DMS153 (cell line): ENCODE measurements at regions not wholly inside any gene's neighbourhood (a gene's known extent, or its start where the extent isn't known, plus 50 kb on each side); places are given as distances from the start of the nearest gene placed in this dataset.
"Not testable (repeated sequence)": the region's sequence is repeated elsewhere in the genome, so short reads cannot be mapped to it uniquely, and the experiment has no call there.

Source experiments
- DNase-seq: peaks from one replicate; lab custom pipeline; 2025; lab: John Stamatoyannopoulos, UW

DNA sequence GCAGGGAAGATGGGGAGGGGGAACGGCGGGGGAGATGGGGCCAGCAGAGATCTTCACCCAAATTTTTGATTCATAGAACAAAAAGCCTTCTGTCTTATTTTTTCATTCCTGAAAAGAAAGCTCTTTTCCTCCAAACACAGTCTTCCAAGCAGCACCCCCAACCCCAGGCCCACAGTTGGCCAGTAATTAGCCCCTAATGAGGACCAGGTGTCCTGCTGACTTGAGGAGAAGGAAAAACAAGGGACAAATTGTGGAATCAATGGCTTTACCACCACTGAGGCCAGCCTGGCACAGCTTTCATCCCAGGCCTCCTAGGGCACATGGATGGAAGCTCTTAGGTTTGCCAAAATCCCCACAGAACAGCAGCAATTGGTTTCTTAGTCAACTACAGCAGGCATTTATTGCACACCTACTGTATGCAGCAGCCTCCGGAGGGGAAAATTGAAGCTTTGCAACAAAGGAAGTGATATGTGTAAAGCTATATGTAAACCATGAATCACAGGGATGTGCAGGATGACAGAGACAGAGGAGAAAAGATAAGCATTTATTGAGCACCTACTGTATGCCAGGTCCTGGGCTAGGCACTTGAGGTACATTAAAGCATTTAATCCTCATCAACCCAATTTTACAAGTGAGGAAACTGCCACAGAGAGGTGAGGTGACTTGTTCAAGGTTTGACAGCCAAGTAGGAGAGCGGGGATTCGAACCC is 199.5 kb downstream of the TBC1D2B start:
- no peak for DNase-seq

- not testable (repeated sequence) for DNase-seq
Measured at GRCh38 chr15:77876107-77876820, 201.2 kb downstream of the TBC1D2B start.

GRCh38 chr15:77875066-77875721 is 202.3 kb downstream of the TBC1D2B start:
- DNase-seq, result not testable (repeated sequence)

DNA sequence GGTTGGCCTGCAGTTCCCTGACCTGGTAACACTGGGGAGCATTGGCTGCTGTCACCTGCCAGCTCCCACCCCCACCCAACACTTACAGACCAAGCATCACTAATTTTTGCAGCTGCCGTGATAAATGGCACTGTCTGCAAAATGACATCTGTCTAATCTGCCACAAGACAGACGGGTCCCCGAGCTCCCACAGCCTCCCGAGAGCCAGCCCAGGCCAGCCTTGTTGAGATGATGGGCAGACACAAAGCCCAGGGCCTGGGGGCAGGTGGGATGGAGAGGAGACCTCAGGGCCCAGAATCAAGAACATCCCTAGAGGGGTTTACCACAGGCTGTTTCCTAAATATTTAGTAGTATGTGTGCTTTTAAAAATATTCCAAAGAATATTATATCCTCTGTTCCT is 203.4 kb downstream of the TBC1D2B start:
- DNase-seq, result no peak

GRCh38 chr15:77872521-77873425 is 204.7 kb downstream of the TBC1D2B start:
- DNase-seq, result not testable (repeated sequence)

- no peak for DNase-seq
Measured at GRCh38 chr15:77871852-77872371, 205.6 kb downstream of the TBC1D2B start.

- DNase-seq, result no peak
Measured at GRCh38 chr15:77870195-77871065, 207.1 kb downstream of the TBC1D2B start.

GRCh38 chr15:77869021-77869895 is 208.3 kb downstream of the TBC1D2B start:
- DNase-seq, result no peak

DNA sequence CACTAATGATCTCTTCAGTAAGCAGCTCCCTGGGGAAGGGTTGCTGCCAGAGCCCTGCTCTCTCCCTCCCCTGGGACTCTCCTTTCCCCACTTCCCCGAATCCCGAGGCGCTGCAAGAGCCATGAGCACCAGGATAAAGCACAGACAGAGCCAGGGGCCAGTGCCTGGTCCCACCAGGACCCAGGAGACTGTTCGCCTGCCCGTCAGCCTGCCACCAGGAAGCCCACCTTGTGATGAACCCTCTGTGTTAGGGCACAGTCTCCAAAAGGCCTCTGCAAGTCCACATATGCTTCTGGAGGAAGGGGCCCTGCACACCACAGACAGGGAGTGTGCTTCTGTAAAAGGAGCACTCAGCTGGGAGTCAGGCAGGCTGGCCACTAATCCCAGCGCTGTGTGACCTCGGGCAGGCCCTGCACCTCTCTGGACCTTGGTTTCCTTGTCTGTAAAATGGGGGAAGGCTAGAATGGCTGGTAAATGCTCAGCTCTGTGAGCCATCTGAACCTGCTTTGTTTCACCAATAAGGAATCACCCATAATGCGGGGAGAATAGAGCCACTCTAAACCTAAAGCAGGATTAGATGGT is 209.4 kb downstream of the TBC1D2B start:
- peak; percentile 25 for DNase-seq

DNA sequence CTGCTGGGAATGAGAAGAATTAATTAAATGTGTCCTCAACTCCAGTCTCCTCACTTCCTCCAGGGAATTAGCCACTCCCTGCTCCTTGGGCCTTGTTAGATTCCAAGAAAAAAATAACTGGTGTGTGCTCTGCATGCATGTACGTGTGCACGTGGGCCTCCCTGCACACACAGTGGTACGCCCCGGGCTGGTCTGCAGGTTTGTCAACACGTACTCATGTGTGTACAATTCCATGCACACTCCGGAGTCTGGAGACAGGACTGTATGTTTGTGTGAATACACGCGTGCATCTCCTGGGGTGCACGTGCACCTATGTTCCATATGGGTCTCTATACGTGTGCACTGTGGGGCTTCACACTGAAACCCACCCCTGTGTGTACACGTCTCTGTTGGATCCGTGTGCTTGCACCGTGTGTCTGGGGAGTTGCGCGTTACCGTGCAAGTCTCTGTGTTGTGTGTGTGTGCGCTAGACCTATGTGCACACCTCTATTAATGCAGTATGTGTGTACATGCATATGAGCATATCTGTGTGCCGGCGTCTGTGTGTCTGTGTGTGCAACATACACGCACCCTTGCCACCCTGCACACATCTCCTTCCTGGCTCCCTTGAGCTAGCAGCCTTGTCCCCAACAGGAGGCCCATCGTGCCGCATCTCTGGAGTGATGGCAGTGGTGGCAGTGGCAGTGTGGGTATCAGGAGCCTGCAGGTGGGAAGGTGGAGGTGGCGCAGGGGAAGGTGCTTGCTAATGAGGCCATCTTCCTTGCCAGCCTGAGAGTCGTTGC is 210.1 kb downstream of the TBC1D2B start:
- no peak for DNase-seq

- no peak for DNase-seq
Measured at GRCh38 chr15:77866596-77867125, 210.8 kb downstream of the TBC1D2B start.

GRCh38 chr15:77866186-77866585 is 211.3 kb downstream of the TBC1D2B start:
- no peak for DNase-seq

GRCh38 chr15:77865701-77866100 is 211.8 kb downstream of the TBC1D2B start:
- no peak for DNase-seq

- DNase-seq, result no peak
Measured at GRCh38 chr15:77865106-77865610, 212.4 kb downstream of the TBC1D2B start.

DNA sequence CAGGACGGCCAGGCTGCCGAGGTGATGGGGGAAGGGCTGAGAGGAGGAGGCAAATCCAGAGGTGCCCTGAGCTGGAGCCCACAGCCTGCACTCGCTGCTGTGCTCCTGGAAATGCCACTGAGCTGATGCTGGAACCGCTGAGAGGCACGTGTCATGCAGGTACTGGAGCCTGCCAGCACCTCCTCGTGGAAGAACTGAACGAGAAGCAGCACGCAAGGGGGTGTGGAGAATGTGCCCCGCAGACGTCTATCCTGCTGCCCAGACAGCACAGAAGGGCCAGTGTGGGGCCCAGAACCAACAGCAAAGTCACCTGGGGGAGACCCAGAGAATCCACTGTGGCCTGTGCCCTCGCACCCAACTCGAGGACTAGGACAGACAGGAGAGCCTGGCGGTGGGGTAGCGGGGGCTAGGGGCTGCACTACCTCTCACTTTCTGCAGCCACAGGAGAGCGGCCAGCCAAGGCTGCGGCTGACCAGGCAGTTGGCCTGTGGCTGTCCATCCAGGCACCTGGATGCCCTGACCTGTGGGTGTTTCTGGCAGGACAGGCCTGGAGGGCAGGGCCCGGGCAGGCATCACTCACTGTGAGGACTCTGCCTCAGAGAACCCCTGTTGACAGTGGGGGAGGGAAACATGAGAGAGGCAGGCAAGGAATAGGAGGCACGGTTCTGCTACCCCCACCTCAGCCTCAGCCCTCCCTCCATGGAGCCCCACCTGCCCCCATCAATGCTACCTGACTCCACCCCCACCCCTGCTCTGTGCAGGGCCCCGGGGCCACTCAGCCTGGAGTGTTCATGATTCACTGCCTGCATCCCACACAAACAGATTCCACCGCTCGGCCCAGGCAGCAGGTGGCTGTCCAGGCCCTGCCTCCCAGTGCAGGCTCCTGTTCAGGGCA is 213.1 kb downstream of the TBC1D2B start:
- DNase-seq, result no peak

GRCh38 chr15:77863491-77864105 is 213.9 kb downstream of the TBC1D2B start:
- no peak for DNase-seq
